Thyroid gland (tissue), 4 donors: ENCODE measurements at regions not wholly inside any gene's neighbourhood (a gene's known extent, or its start where the extent isn't known, plus 50 kb on each side); places are given as distances from the start of the nearest gene placed in this dataset.

Experiments used
- CTCF ChIP-seq, 6 experiments: fragments of 200-600 bp in 3 of 6; fragments of 450-650 bp in 3 of 6; sonication (generic) in 3 of 6; IDR thresholded peaks; one replicate each; pipeline ENCODE4 v1.5.1; 2016 to 2019; ENCODE audit warnings: antibody characterized with exemption in 6 of 6, mild to moderate bottlenecking in 2 of 6, inconsistent platforms in 1 of 6, moderate library complexity in 1 of 6
- POLR2A ChIP-seq, 2 donors: fragments of 450-650 bp; IDR thresholded peaks; one replicate each; pipeline ENCODE4 v1.6.1; 2017; ENCODE audit warnings: antibody characterized with exemption in 2 of 2, mild to moderate bottlenecking in 2 of 2, moderate library complexity in 1 of 2

GRCh38 chr4:104907991-104908390, 238.7 kb upstream of the TET2 start:
- no peak for TF ChIP-seq POLR2A (IDR thresholded peaks at IDR 0.05)
- no peak for TF ChIP-seq CTCF (IDR thresholded peaks at IDR 0.05)
